OCI-LY3 (cell line): ENCODE measurements at regions not wholly inside any gene's neighbourhood (a gene's known extent, or its start where the extent isn't known, plus 50 kb on each side); places are given as distances from the start of the nearest gene placed in this dataset.

Source experiments
- H2AFZ ChIP-seq: fragments of 200-600, 300-600 bp; shearing (Covaris generic); 2 replicates; pipeline ENCODE4 v1.6.0; 2014; ENCODE audit warnings: antibody characterized with exemption, low read depth, low read length
- H3K27ac ChIP-seq: fragments of 200-600, 300-600 bp; sonication (generic); 2 replicates; pipeline ENCODE4 v1.5.1; 2014; ENCODE audit warnings: mild to moderate bottlenecking, low read length, moderate library complexity, mixed read lengths
- H3K27me3 ChIP-seq: fragments of 200-600, 300-600 bp; sonication (generic); 2 replicates; pipeline ENCODE4 v1.6.1; 2014; ENCODE audit warnings: low read depth, low read length, mixed read lengths
- H3K36me3 ChIP-seq: fragments of 200-600, 300-600 bp; sonication (generic); replicated peaks from 2 replicates; pipeline ENCODE3; 2014; ENCODE audit warnings: low read depth, low read length, mixed read lengths
- H3K4me1 ChIP-seq: fragments of 300-600, 200-600 bp; sonication (generic); 2 replicates; pipeline ENCODE4 v1.6.1; 2014; ENCODE audit warnings: low read length, mixed read lengths
- H3K4me2 ChIP-seq: fragments of 200-600, 300-600 bp; sonication (generic); 2 replicates; pipeline ENCODE4 v1.6.1; 2014; ENCODE audit warnings: low read length, mixed read lengths
- H3K4me3 ChIP-seq: fragments of 300-600, 200-600 bp; sonication (generic); 2 replicates; pipeline ENCODE4 v1.5.1; 2014; ENCODE audit warnings: antibody characterized with exemption, mild to moderate bottlenecking, low read length, moderate library complexity
- H3K79me2 ChIP-seq: fragments of 300-600, 200-600 bp; shearing (Covaris generic); 2 replicates; pipeline ENCODE4 v1.6.1; 2014; ENCODE audit warnings: mild to moderate bottlenecking, low read length, mixed read lengths
- H3K9ac ChIP-seq: fragments of 300-600, 200-600 bp; shearing (Covaris generic); 2 replicates; pipeline ENCODE4 v1.6.0; 2014; ENCODE audit warnings: mild to moderate bottlenecking, low read length, moderate library complexity
- H3K9me3 ChIP-seq: fragments of 200-600, 300-600 bp; shearing (Covaris generic); 2 replicates; pipeline ENCODE4 v1.6.1; 2014; ENCODE audit warnings: low read length, mixed read lengths; ENCODE audit not compliant: insufficient read depth
- H4K20me1 ChIP-seq: fragments of 200-600, 300-600 bp; sonication (generic); 2 replicates; pipeline ENCODE4 v1.6.1; 2016; ENCODE audit warnings: low read length, mixed read lengths; ENCODE audit not compliant: insufficient read depth
- CTCF ChIP-seq: fragments of 200-600, 300-600 bp; sonication (generic); IDR thresholded peaks from 2 replicates; pipeline ENCODE4 v1.5.1; 2014; ENCODE audit warnings: antibody characterized with exemption, low read length, low read depth
- EZH2phosphoT487 ChIP-seq: fragments of 200-600 bp; shearing (Covaris generic); IDR thresholded peaks from 2 replicates; pipeline ENCODE4 v1.6.1; 2018; ENCODE audit warnings: antibody characterized with exemption, mixed run types, low read depth

- no peak overlapping the region for H3K27ac ChIP-seq
- H3K4me2 ChIP-seq, result no peak overlapping the region
- H3K4me3 ChIP-seq, result no peak overlapping the region
- H3K9ac ChIP-seq, result no peak overlapping the region
- H4K20me1 ChIP-seq, result no peaks in the 10 kb centered on the region
- no peaks in the 10 kb centered on the region for H3K4me1 ChIP-seq
- no peaks in the 10 kb centered on the region for H3K9me3 ChIP-seq
- TF ChIP-seq CTCF, result no peak
- TF ChIP-seq EZH2phosphoT487, result no peak
- H3K79me2 ChIP-seq, result no peaks in the 10 kb centered on the region
- H2AFZ ChIP-seq, result no peak overlapping the region
- 0 out of 2 replicates have a peak, but pooled peaks cover 12% of the 10 kb centered on the region for H3K27me3 ChIP-seq
- no peaks in the 10 kb centered on the region for H3K36me3 ChIP-seq
Measured at GRCh38 chr5:158159621-158160020, 300.7 kb upstream of the CLINT1 start.

- no peaks in the 10 kb centered on the region for H3K9me3 ChIP-seq
- H3K9ac ChIP-seq, result no peak overlapping the region
- TF ChIP-seq EZH2phosphoT487 (no peak), CTCF (no peak)
- H4K20me1 ChIP-seq, result no peaks in the 10 kb centered on the region
- H3K27me3 ChIP-seq, result 0 out of 2 replicates have a peak, but pooled peaks cover 7% of the 10 kb centered on the region
- H3K36me3 ChIP-seq, result no peaks in the 10 kb centered on the region
- H3K4me3 ChIP-seq, result no peak overlapping the region
- no peaks in the 10 kb centered on the region for H3K4me1 ChIP-seq
- no peak overlapping the region for H2AFZ ChIP-seq
- no peaks in the 10 kb centered on the region for H3K79me2 ChIP-seq
- H3K27ac ChIP-seq, result no peak overlapping the region
- H3K4me2 ChIP-seq, result no peak overlapping the region
Measured at GRCh38 chr5:158155811-158156505, 297.0 kb upstream of the CLINT1 start.

- Histone ChIP-seq H3K79me2 (no peaks in the 10 kb centered on the region), H3K4me2 (no peak overlapping the region), H3K4me3 (no peak overlapping the region), H3K27ac (no peak overlapping the region), H3K4me1 (no peaks in the 10 kb centered on the region), H3K27me3 (0 out of 2 replicates have a peak, but pooled peaks cover 7% of the 10 kb centered on the region), H4K20me1 (no peaks in the 10 kb centered on the region), H3K9me3 (no peaks in the 10 kb centered on the region), H3K9ac (no peak overlapping the region), H3K36me3 (no peaks in the 10 kb centered on the region), H2AFZ (no peak overlapping the region)
- TF ChIP-seq CTCF (no peak), EZH2phosphoT487 (no peak)
Measured at GRCh38 chr5:158155067-158155466, 296.1 kb upstream of the CLINT1 start.

GRCh38 chr5:158154226-158155005, 295.5 kb upstream of the CLINT1 start:
- TF ChIP-seq EZH2phosphoT487 (no peak), CTCF (no peak)
- no peak overlapping the region for H3K27ac ChIP-seq
- no peak overlapping the region for H3K9ac ChIP-seq

More at GRCh38 chr5:158154226-158155005, 295.5 kb upstream of the CLINT1 start:
- Histone ChIP-seq H3K36me3 (no peaks in the 10 kb centered on the region), H3K4me3 (no peak overlapping the region), H3K4me1 (no peaks in the 10 kb centered on the region), H3K27me3 (0 out of 2 replicates have a peak, but pooled peaks cover 7% of the 10 kb centered on the region), H3K4me2 (no peak overlapping the region), H2AFZ (no peak overlapping the region), H3K79me2 (no peaks in the 10 kb centered on the region), H3K9me3 (no peaks in the 10 kb centered on the region), H4K20me1 (no peaks in the 10 kb centered on the region)
